Heart left ventricle (tissue), 16 donors: ENCODE measurements at regions not wholly inside any gene's neighbourhood (a gene's known extent, or its start where the extent isn't known, plus 50 kb on each side); places are given as distances from the start of the nearest gene placed in this dataset.

ENCODE experiments used
- ATAC-seq, 4 donors: fragments of 200-7000 bp; cut with Tn5 transposase; one replicate each; pipeline ENCODE4 v1.9.1; 2020 to 2022; ENCODE audit warnings: moderate library complexity in 4 of 4, mild to moderate bottlenecking in 3 of 4, moderate number of reproducible peaks in 1 of 4
- DNase-seq, 5 donors: peaks; one replicate each; pipeline ENCODE4 v3.0.0-alpha.2; 2020
- H3K27ac ChIP-seq, 12 donors: fragments of 200-600 bp; sonication (generic) in 4 of 12; one replicate each; pipeline versions ENCODE4 v1.5.0 to v1.8.0; 2016 to 2022; ENCODE audit warnings: mild to moderate bottlenecking in 2 of 12
- H3K27me3 ChIP-seq, 9 donors: fragments of 200-600 bp; sonication (generic) in 2 of 9; one replicate each; pipeline versions ENCODE4 v1.5.1 to v1.8.0; 2016 to 2022; ENCODE audit warnings: mild to moderate bottlenecking in 3 of 9
- H3K36me3 ChIP-seq, 9 donors: fragments of 200-600 bp; sonication (generic) in 2 of 9; one replicate each; pipeline versions ENCODE4 v1.5.0 to v1.8.0; 2018 to 2022; ENCODE audit warnings: mild to moderate bottlenecking in 2 of 9
- H3K4me1 ChIP-seq, 12 donors: fragments of 200-600 bp; sonication (generic) in 4 of 12; one replicate each; pipeline versions ENCODE4 v1.5.0 to v1.8.0; 2016 to 2022; ENCODE audit warnings: mild to moderate bottlenecking in 3 of 12
- H3K4me3 ChIP-seq, 12 donors: fragments of 200-600 bp; sonication (generic) in 4 of 12; one replicate each; pipeline versions ENCODE4 v1.5.0 to v1.8.0; 2017 to 2022; ENCODE audit warnings: mild to moderate bottlenecking in 9 of 12, moderate library complexity in 4 of 12
- H3K9me3 ChIP-seq, 12 donors: fragments of 200-600 bp; sonication (generic) in 4 of 12; one replicate each; pipeline versions ENCODE4 v1.5.0 to v1.8.0; 2016 to 2022; ENCODE audit warnings: mild to moderate bottlenecking in 1 of 12
- CTCF ChIP-seq, 12 donors: fragments of 200-600 bp; sonication (generic) in 4 of 12; IDR thresholded peaks; one replicate each; pipeline versions ENCODE4 v1.5.0 to v1.8.0; 2018 to 2022; ENCODE audit warnings: antibody characterized with exemption in 12 of 12, mild to moderate bottlenecking in 5 of 12
- POLR2A ChIP-seq, 2 donors: fragments of 450-650 bp; IDR thresholded peaks; one replicate each; pipeline ENCODE4 v1.6.1; 2017; ENCODE audit warnings: antibody characterized with exemption in 2 of 2, mild to moderate bottlenecking in 2 of 2, moderate library complexity in 2 of 2
- WGBS, 4 donors: extraction: QIAGEN DNeasy Blood & Tissue Kit in 2 of 4; methylation state at CpG; one replicate each; pipeline versions ENCODE4 v1.1.5 to v1.1.7; 2013 to 2018; 5-methylcytosine and 5-hydroxymethylcytosine counted together
- intact Hi-C, 10 donors: fragments of 100-400 bp; cut with DNase I; formaldehyde crosslinking; loops; one replicate each; pipeline versions ENCODE4 v1.11.1 to v1.14.2; 2022
- donor health status: ischemic (EF 13 %, LVEDD 7.1; RV severe dilation, severe dysfunction).
- donor health status: healthy with polysubstance abuse.
- donor health status: DM: no; HTN: yes; CAD: no.
- donor health status: DM: no; HTN: no; CAD: no.
- donor health status: ischemic (EF 25% LVEDD 6.9; RV normal size, moderate dysfunction).
- donor health status: ischemic (EF 25% LVEDD 5.7; RV mildly dilated, moderate dysfunction).
- donor health status: healthy.
- donor health status: DM: yes; HTN: yes; CAD: no.
- donor health status: ischemic (EF 35%, LVEDD 5.7; RV mildly dilated, moderate dysfunction).
- donor health status: nonischemic (EF 11% LVEDD 7.7; RV severe dilation, severe dysfunction).
- donor health status: DM: yes; HTN: yes; CAD: no.
- donor health status: PGD.
- donor health status: ischemic (EF 29% LVEDD 5.4; RV normal size, mild dysfunction).
- donor health status: nonischemic (EF 23%, LVEDD 6.1; RV moderate dilation, normal function).

GRCh38 chr2:128486640-128487375 lies 168.1 kb upstream of the HS6ST1 start:
- no peak for DNase-seq
- Histone ChIP-seq H3K9me3 (peaks cover 0 to 5% (median 0%) of the 10 kb centered on the region in 12 donors), H3K27me3 (no peaks in the 10 kb centered on the region), H3K4me3 (no peak overlapping the region), H3K4me1 (no peaks in the 10 kb centered on the region), H3K36me3 (no peaks in the 10 kb centered on the region), H3K27ac (no peak overlapping the region)
- TF ChIP-seq CTCF (IDR thresholded peaks at IDR 0.05) (no peak), POLR2A (IDR thresholded peaks at IDR 0.05) (no peak)
- 75 to 89% (median 85%) methylated on average over 13 to 15 of the region's 15 CpGs for WGBS, 4 donors
- intact Hi-C loops, result no loop called here
- ATAC-seq, result no peak

- Histone ChIP-seq H3K27me3 (peaks cover 0 to 4% (median 0%) of the 10 kb centered on the region in 9 donors), H3K36me3 (no peaks in the 10 kb centered on the region), H3K4me1 (no peaks in the 10 kb centered on the region), H3K9me3 (peaks cover 0 to 8% (median 0%) of the 10 kb centered on the region in 12 donors), H3K27ac (no peak overlapping the region), H3K4me3 (no peak overlapping the region)
- DNase-seq (no peak), ATAC-seq (no peak)
- 63 to 83% (median 71%) methylated on average over 3 of the region's 3 CpGs for WGBS, 4 donors
- TF ChIP-seq POLR2A (IDR thresholded peaks at IDR 0.05), result no peak
- no peak for TF ChIP-seq CTCF (IDR thresholded peaks at IDR 0.05)
- intact Hi-C loops, result no loop called here
These were observed 169.2 kb upstream of the HS6ST1 start for GRCh38 chr2:128487650-128488387.

- Histone ChIP-seq H3K9me3 (peaks cover 0 to 10% (median 0%) of the 10 kb centered on the region in 12 donors), H3K4me3 (no peak overlapping the region), H3K36me3 (no peaks in the 10 kb centered on the region), H3K27me3 (peaks cover 0 to 6% (median 0%) of the 10 kb centered on the region in 9 donors), H3K27ac (no peak overlapping the region), H3K4me1 (peaks cover 0 to 3% (median 0%) of the 10 kb centered on the region in 12 donors)
- DNase-seq, result no peak
- no peak for ATAC-seq
- WGBS, 4 donors, result 66 to 81% (median 73%) methylated on average over 2 of the region's 2 CpGs
- intact Hi-C loops, result no loop called here
- TF ChIP-seq CTCF (IDR thresholded peaks at IDR 0.05), result no peak
- TF ChIP-seq POLR2A (IDR thresholded peaks at IDR 0.05), result no peak
These were observed 169.8 kb upstream of the HS6ST1 start for GRCh38 chr2:128488434-128488833.
